Endothelial cell of umbilical vein (primary cell): ENCODE measurements at regions not wholly inside any gene's neighbourhood (a gene's known extent, or its start where the extent isn't known, plus 50 kb on each side); places are given as distances from the start of the nearest gene placed in this dataset.

Source experiments
- CTCF ChIP-seq, 2 donors: IDR thresholded peaks; 1 replicate in 1 of 2; 2 replicates in 1 of 2; pipeline ENCODE4 v1.5.1; 2011; ENCODE audit warnings: low read length in 2 of 2, mild to moderate bottlenecking in 2 of 2, moderate library complexity in 2 of 2, control low read depth in 1 of 2, inconsistent platforms in 1 of 2, low read depth in 1 of 2; ENCODE audit not compliant: insufficient read depth in 1 of 2; ENCODE audit errors: extremely low read depth in 1 of 2
- EZH2 ChIP-seq: IDR thresholded peaks from 2 replicates; pipeline ENCODE4 v1.6.1; 2012; ENCODE audit warnings: borderline replicate concordance, low read depth, mild to moderate bottlenecking, moderate library complexity, low read length, inconsistent platforms; ENCODE audit not compliant: severe bottlenecking
- MYC ChIP-seq: IDR thresholded peaks from one replicate; pipeline ENCODE4 v1.6.1; 2011; ENCODE audit warnings: mild to moderate bottlenecking, low read depth, low read length

- no peak for TF ChIP-seq EZH2
- TF ChIP-seq CTCF (IDR thresholded peaks at IDR 0.05; ENCODE audit: extremely low read depth in 1 of 2, insufficient read depth in 1 of 2, low read depth in 1 of 2, low read length in 2 of 2) = no peak
- TF ChIP-seq MYC = no peak
Measured at GRCh38 chr11:105492010-105492409, 117.9 kb upstream of the GRIA4 start.
